ENCODE measurements at regions not wholly inside any gene's neighbourhood (a gene's known extent, or its start where the extent isn't known, plus 50 kb on each side); places are given as distances from the start of the nearest gene placed in this dataset.

GRCh38 chr12:67590149-67590790 is 58.3 kb upstream of the DYRK2 start:
- TF ChIP-seq YY1 (IDR thresholded peaks at IDR 0.05; ENCODE audit: low read depth) (no peak), TCF12 (IDR thresholded peaks at IDR 0.05; ENCODE audit: low read depth) (no peak), RAD21 (IDR thresholded peaks at IDR 0.05; ENCODE audit: low read depth) (no peak), REST (IDR thresholded peaks at IDR 0.05; ENCODE audit: low read depth) (no peak), MAX (IDR thresholded peaks at IDR 0.05) (no peak), TAF1 (IDR thresholded peaks at IDR 0.05; ENCODE audit: low read depth) (no peak), EP300 (IDR thresholded peaks at IDR 0.05; ENCODE audit: borderline replicate concordance) (no peak), NFIC (IDR thresholded peaks at IDR 0.05) (no peak), CEBPB (IDR thresholded peaks at IDR 0.05) (no peak), EGR1 (IDR thresholded peaks at IDR 0.05) (no peak), ZBTB7A (IDR thresholded peaks at IDR 0.05; ENCODE audit: low read depth) (no peak), FOXM1 (IDR thresholded peaks at IDR 0.05; ENCODE audit: borderline replicate concordance, low read depth) (no peak), CREB1 (IDR thresholded peaks at IDR 0.05; ENCODE audit: low read depth) (no peak), USF1 (IDR thresholded peaks at IDR 0.05) (no peak)

All from Ishikawa (cell line).